NCI-H748 treated with DMSO at 0.1 percent for 48 hours (cell line): ENCODE measurements at regions not wholly inside any gene's neighbourhood (a gene's known extent, or its start where the extent isn't known, plus 50 kb on each side); places are given as distances from the start of the nearest gene placed in this dataset.

Experiments used
- DNase-seq: peaks from one replicate; lab custom pipeline; 2025; lab: John Stamatoyannopoulos, UW

- no peak for DNase-seq
Observed at GRCh38 chr1:87820668-87821334, 492.1 kb downstream of the LMO4 start.

GRCh38 chr1:87821335-87821697 lies 492.6 kb downstream of the LMO4 start:
- no peak for DNase-seq

GRCh38 chr1:87826681-87827251 lies 498.1 kb downstream of the LMO4 start:
- DNase-seq: no peak

- DNase-seq: no peak
Observed at GRCh38 chr1:87829360-87829759, 500.7 kb downstream of the LMO4 start.

GRCh38 chr1:87830432-87830978 lies 501.8 kb downstream of the LMO4 start:
- DNase-seq: no peak

- DNase-seq: no peak
Observed at GRCh38 chr1:87833166-87833565, 504.5 kb downstream of the LMO4 start.

- no peak for DNase-seq
Observed at GRCh38 chr1:87834151-87834550, 505.5 kb downstream of the LMO4 start.

GRCh38 chr1:87834941-87835340 lies 506.3 kb downstream of the LMO4 start:
- DNase-seq: no peak

- no peak for DNase-seq
Observed at GRCh38 chr1:87840767-87841166, 512.1 kb downstream of the LMO4 start.

GRCh38 chr1:87841332-87841731 lies 512.7 kb downstream of the LMO4 start:
- no peak for DNase-seq

- no peak for DNase-seq
Observed at GRCh38 chr1:87842156-87842555, 513.5 kb downstream of the LMO4 start.

- DNase-seq: no peak
Observed at GRCh38 chr1:87844251-87844650, 515.6 kb downstream of the LMO4 start.

- DNase-seq: no peak
Observed at GRCh38 chr1:87851490-87851889, 522.8 kb downstream of the LMO4 start.

- DNase-seq: no peak
Observed at GRCh38 chr1:87852410-87853161, 523.9 kb downstream of the LMO4 start.

- DNase-seq: no peak
Observed at GRCh38 chr1:87853576-87854351, 525.1 kb downstream of the LMO4 start.

GRCh38 chr1:87863317-87863716 lies 534.6 kb downstream of the LMO4 start:
- no peak for DNase-seq

- DNase-seq: no peak
Observed at GRCh38 chr1:87864676-87865075, 536.0 kb downstream of the LMO4 start.

GRCh38 chr1:87866416-87866815 lies 537.7 kb downstream of the LMO4 start:
- no peak for DNase-seq

GRCh38 chr1:87867626-87868025 lies 538.9 kb downstream of the LMO4 start:
- DNase-seq: no peak

GRCh38 chr1:87869567-87869966 lies 540.9 kb downstream of the LMO4 start:
- no peak for DNase-seq

GRCh38 chr1:87872189-87872588 lies 543.5 kb downstream of the LMO4 start:
- no peak for DNase-seq

GRCh38 chr1:87872692-87873091 lies 544.0 kb downstream of the LMO4 start:
- DNase-seq: no peak
